ENCODE measurements at regions not wholly inside any gene's neighbourhood (a gene's known extent, or its start where the extent isn't known, plus 50 kb on each side); places are given as distances from the start of the nearest gene placed in this dataset.

DNA sequence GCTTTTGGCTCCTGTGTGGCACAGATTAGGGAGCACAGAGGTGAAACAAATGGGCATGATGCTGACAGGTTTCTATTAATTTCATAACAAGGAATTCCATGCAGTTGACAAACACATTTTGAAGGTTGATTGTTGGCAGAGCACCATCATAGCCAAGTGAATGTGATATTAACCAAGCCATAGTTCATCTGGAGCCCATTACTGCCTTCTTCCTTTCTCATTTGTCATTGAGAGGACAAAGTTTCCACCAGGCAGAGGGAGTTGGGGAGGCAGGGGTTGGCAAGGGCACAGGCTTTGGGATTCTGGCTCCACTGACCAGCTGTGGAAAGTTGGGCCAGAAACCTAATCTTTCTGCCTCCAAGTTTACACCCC is 325.2 kb downstream of the MFSD1 start:
- Histone ChIP-seq H3K27ac (no peak overlapping the region), H3K9me3 (no peaks in the 10 kb centered on the region), H3K4me1 (no peaks in the 10 kb centered on the region), H3K4me3 (no peak overlapping the region), H3K27me3 (no peaks in the 10 kb centered on the region), H3K36me3 (no peaks in the 10 kb centered on the region)
- intact Hi-C loops (cut with DNase I; ENCODE audit: low total_unique reads), result no loop called here
- TF ChIP-seq, protein P1, sequence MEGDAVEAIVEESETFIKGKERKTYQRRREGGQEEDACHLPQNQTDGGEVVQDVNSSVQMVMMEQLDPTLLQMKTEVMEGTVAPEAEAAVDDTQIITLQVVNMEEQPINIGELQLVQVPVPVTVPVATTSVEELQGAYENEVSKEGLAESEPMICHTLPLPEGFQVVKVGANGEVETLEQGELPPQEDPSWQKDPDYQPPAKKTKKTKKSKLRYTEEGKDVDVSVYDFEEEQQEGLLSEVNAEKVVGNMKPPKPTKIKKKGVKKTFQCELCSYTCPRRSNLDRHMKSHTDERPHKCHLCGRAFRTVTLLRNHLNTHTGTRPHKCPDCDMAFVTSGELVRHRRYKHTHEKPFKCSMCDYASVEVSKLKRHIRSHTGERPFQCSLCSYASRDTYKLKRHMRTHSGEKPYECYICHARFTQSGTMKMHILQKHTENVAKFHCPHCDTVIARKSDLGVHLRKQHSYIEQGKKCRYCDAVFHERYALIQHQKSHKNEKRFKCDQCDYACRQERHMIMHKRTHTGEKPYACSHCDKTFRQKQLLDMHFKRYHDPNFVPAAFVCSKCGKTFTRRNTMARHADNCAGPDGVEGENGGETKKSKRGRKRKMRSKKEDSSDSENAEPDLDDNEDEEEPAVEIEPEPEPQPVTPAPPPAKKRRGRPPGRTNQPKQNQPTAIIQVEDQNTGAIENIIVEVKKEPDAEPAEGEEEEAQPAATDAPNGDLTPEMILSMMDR (IDR thresholded peaks at IDR 0.05), result no peak
- DNase-seq, result no peak

DNA sequence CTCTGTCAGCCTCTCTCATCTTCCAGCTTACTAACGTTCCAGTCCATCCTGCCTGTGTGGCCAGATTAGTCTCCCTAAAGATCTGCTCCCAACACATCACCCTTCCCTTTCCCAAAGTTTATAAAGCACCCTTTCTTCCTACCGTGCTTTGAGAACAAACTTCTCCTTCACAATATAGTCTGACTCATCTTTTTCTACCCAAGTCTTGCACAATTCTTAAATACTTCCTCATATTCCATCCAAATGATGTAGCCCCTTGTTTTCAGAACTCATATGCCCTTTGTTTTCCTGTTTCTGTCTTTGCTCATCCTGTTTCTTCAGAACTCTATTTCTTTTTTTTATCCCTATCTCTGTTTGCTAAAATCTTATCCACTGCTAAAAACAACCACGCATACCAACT is 326.8 kb downstream of the MFSD1 start:
- intact Hi-C loops (cut with DNase I; ENCODE audit: low total_unique reads), result no loop called here
- H3K4me3 ChIP-seq, result no peak overlapping the region
- no peak overlapping the region for H3K27ac ChIP-seq
- DNase-seq, result no peak
- no peaks in the 10 kb centered on the region for H3K9me3 ChIP-seq
- TF ChIP-seq, protein P1 (IDR thresholded peaks at IDR 0.05), result no peak
- H3K36me3 ChIP-seq, result no peaks in the 10 kb centered on the region
- no peaks in the 10 kb centered on the region for H3K27me3 ChIP-seq
- no peaks in the 10 kb centered on the region for H3K4me1 ChIP-seq

DNA sequence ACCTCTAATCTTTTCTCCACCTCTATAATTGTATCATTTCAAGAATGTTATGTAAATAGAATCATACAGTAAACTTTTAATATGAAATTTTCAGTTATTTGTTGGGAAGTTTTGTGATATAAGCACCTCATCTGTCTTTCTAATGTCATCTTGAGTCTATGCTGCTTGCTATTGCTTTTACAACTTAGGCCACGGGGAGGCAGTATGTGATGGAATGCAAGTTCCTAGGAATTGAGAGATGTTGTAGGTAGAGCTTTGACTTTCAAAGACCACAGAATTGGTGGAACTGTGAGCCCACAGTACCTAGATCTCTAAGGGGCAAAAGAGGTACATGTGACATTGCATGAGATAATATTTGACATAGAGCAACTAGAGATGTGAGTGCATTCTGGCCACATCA is 328.3 kb downstream of the MFSD1 start:
- Histone ChIP-seq H3K4me1 (no peaks in the 10 kb centered on the region), H3K4me3 (no peak overlapping the region), H3K27me3 (no peaks in the 10 kb centered on the region), H3K36me3 (no peaks in the 10 kb centered on the region), H3K9me3 (no peaks in the 10 kb centered on the region), H3K27ac (no peak overlapping the region)
- DNase-seq, result no peak
- TF ChIP-seq, protein P1 (IDR thresholded peaks at IDR 0.05), result no peak
- intact Hi-C loops (cut with DNase I; ENCODE audit: low total_unique reads), result no loop called here

DNA sequence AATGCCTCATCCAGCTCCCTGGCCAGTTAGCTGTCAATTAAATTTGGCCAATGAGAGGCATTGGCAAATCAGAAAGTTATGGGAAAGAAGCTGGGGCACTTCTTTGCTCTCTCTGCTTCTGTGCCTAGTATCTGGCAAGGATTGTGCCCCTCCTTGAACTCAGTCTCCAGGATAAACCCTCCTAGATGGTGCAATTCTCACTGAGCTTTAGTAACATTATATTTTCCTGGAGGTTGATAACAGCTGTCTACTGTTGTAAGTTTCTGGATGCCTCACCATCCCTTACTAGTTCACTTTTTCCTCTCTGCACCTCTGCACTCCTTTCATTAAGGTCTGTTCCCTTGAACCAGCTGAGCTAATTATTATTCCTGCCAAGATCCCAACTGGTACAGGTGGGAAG is 329.5 kb downstream of the MFSD1 start:
- Histone ChIP-seq H3K9me3 (no peaks in the 10 kb centered on the region), H3K4me3 (no peak overlapping the region), H3K27ac (no peak overlapping the region), H3K27me3 (no peaks in the 10 kb centered on the region), H3K36me3 (no peaks in the 10 kb centered on the region), H3K4me1 (no peaks in the 10 kb centered on the region)
- TF ChIP-seq, protein P1 (IDR thresholded peaks at IDR 0.05), result no peak
- DNase-seq, result no peak
- intact Hi-C loops (cut with DNase I; ENCODE audit: low total_unique reads), result no loop called here

DNA sequence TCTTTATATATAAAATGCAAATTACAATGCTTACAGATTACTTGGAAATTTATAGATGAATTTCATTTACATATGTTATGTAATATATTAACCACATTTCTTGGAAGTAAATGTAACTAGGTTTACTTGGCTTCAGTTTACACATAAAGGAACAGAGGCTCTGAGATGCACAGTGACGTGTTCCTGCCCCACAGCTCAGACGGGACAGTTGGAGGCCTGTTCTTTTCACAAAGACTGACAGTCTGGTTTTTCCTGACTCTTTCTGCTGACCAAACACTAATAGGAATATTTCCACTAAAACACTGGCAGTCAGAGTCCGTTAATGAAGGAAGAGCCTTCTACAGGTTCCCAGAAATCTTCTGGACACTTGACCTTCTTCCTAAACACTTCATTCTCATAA is 336.1 kb downstream of the MFSD1 start:
- no peaks in the 10 kb centered on the region for H3K36me3 ChIP-seq
- H3K9me3 ChIP-seq, result no peaks in the 10 kb centered on the region
- H3K4me3 ChIP-seq, result no peak overlapping the region
- no peak for DNase-seq
- H3K4me1 ChIP-seq, result no peaks in the 10 kb centered on the region
- TF ChIP-seq, protein P1 (IDR thresholded peaks at IDR 0.05), result no peak
- intact Hi-C loops (cut with DNase I; ENCODE audit: low total_unique reads), result no loop called here
- no peak overlapping the region for H3K27ac ChIP-seq
- H3K27me3 ChIP-seq, result no peaks in the 10 kb centered on the region

DNA sequence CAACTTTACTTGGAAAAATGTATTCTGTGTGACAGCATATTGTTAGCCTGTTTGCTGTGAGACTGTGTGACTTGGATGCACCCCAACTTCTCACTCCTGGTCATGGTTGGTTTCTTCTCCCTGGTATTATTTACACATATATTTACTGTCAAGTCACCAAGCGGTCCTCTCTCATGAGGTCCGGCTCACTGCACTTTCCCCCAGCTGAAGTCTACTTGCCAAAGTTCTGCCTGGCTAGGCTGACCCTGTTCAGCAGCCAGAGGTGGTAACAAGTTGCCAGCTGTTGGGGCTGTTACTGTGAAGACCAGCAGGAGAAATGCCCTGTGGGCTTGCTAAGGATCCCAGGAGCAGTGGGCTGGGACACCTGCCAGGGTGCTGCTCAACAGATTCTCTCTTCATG is 337.5 kb downstream of the MFSD1 start:
- H3K4me1 ChIP-seq, result no peaks in the 10 kb centered on the region
- no peak overlapping the region for H3K27ac ChIP-seq
- TF ChIP-seq, protein P1 (IDR thresholded peaks at IDR 0.05), result no peak
- no peak overlapping the region for H3K4me3 ChIP-seq
- H3K36me3 ChIP-seq, result no peaks in the 10 kb centered on the region
- intact Hi-C loops (cut with DNase I; ENCODE audit: low total_unique reads), result no loop called here
- H3K27me3 ChIP-seq, result no peaks in the 10 kb centered on the region
- no peaks in the 10 kb centered on the region for H3K9me3 ChIP-seq
- DNase-seq, result no peak
